NCI-H2196 (cell line): ENCODE measurements at regions not wholly inside any gene's neighbourhood (a gene's known extent, or its start where the extent isn't known, plus 50 kb on each side); places are given as distances from the start of the nearest gene placed in this dataset.

Experiments used
- DNase-seq: peaks from one replicate; lab custom pipeline; 2025; ENCODE audit not compliant: unreplicated experiment; lab: John Stamatoyannopoulos, UW

GRCh38 chr2:158732573-158733429 is 62.3 kb upstream of the DAPL1 start:
- DNase-seq, result no peak

DNA sequence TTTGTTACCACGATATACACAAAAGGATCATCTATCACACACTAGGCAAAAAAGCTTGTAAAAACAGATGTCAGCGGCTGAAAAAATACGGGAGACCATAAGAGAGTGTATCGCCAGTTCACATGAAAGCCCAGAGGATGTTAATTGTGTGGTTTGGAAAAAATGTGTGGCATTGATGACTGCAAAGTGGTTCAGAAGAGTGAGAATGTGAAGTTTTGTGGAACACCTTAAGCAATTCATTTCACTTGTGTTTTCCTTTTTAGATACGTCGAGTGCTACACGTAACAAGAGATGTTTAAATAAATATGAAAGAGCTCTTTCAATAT is 61.7 kb upstream of the DAPL1 start:
- no peak for DNase-seq

GRCh38 chr2:158734442-158734841 is 60.7 kb upstream of the DAPL1 start:
- no peak for DNase-seq

DNA sequence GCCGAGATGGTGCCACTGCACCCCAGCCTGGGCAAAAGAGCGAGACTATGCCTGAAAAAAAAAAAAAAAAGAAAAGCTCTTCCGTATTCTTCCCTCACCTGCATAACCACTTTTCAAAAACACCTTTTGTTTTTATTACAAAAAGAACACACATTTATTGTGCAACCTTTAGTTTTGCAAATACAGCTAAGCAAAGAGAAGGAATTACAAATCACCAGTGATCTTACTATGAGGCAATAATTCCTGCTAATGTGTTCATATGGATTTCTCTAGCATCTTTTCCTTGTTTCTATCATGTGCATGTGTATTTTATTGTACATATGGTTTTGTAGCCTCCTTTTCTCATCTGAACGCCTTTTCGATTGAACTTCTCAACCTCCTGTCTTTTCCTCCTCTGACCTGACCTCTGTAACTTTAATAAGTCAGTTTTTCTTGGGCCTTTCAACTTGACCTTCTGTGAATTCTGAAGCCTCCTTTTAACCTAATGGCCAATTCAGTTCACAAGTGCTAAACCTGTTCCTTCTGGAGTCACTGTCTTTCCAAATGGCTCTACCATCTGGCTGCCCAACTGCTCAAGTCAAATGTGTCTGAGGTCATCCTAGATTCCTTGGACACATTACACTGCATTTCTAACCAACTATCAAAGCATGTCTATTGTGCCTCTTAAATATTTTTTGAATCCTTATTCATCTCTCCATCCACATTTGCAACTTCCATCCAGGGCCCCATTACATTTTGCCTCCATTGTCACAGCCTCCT is 59.1 kb upstream of the DAPL1 start:
- DNase-seq, result no peak

- no peak for DNase-seq
Measured at GRCh38 chr2:158738363-158738762, 56.8 kb upstream of the DAPL1 start.

- DNase-seq, result no peak
Measured at GRCh38 chr2:158740127-158740526, 55.0 kb upstream of the DAPL1 start.

DNA sequence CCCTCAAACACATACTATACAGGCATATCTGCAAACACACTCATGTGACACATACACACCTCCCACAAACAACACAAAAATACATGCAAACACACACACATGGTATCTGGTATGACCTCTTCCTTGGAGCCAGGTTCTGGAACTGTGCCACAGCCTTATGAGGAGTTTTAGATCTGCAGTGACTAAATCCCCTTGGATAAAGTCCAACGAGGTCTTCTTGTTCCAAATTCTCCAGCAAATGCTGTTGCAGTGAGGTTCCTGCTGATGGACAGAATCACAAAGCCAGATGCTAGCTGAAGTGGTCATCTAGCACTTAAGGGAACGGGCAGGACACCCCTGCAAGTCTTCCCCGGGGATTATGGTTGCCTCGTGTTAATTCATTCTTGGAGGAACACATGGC is 54.5 kb upstream of the DAPL1 start:
- DNase-seq, result no peak

GRCh38 chr2:158741625-158742024 is 53.5 kb upstream of the DAPL1 start:
- DNase-seq, result no peak

- no peak for DNase-seq
Measured at GRCh38 chr2:158742536-158742935, 52.6 kb upstream of the DAPL1 start.

- no peak for DNase-seq
Measured at GRCh38 chr2:158743466-158743865, 51.7 kb upstream of the DAPL1 start.

DNA sequence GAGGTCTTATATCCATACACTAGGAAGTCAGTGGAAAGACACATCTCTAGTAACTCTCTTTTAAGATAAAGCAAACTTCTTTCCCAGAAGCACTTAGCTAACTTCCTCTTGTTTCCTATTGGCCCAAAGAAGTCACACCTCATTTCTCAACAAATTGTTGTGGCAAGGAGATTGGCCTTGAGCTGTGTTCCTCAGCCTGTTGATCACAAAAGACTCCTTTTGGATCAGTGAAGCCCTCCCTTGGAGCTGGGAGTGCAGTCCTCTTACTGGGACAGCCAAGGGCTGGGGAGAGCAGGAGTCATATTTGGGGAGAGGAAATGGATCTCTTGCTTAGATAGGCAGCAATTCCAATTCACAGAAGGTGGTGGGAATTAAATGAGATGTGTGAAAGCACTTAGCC is 51.2 kb upstream of the DAPL1 start:
- no peak for DNase-seq

- peak; percentile 67 for DNase-seq
Measured at GRCh38 chr2:158745067-158745865, 49.9 kb upstream of the DAPL1 start.
